Neural progenitor cell (in vitro differentiated cells): ENCODE measurements at regions not wholly inside any gene's neighbourhood (a gene's known extent, or its start where the extent isn't known, plus 50 kb on each side); places are given as distances from the start of the nearest gene placed in this dataset.

Source experiments
- DNase-seq: peaks from one replicate; pipeline ENCODE4 v3.0.0-alpha.2; 2016; ENCODE audit warnings: low spot score
- H2AFZ ChIP-seq: fragments of 200-600 bp; sonication (generic); replicated peaks from 2 replicates; pipeline ENCODE4 v1.6.1; 2016; ENCODE audit warnings: antibody characterized with exemption
- H3F3A ChIP-seq: fragments of 200-600 bp; sonication (generic); 2 replicates; pipeline ENCODE4 v1.6.1; 2016; ENCODE audit warnings: antibody characterized with exemption, low read depth
- H3K27ac ChIP-seq: fragments of 200-600 bp; sonication (generic); 2 replicates; pipeline ENCODE4 v1.5.1; 2016; ENCODE audit warnings: mild to moderate bottlenecking
- H3K27me3 ChIP-seq: fragments of 200-600 bp; sonication (generic); 2 replicates; pipeline ENCODE4 v1.6.1; 2016; ENCODE audit warnings: mild to moderate bottlenecking, moderate library complexity
- H3K36me3 ChIP-seq: fragments of 200-600 bp; sonication (generic); 2 replicates; pipeline ENCODE4 v1.5.1; 2016
- H3K4me1 ChIP-seq: fragments of 200-600 bp; sonication (generic); 2 replicates; pipeline ENCODE4 v1.6.1; 2016; ENCODE audit warnings: mixed run types
- H3K4me2 ChIP-seq: fragments of 200-600 bp; sonication (generic); 2 replicates; pipeline ENCODE4 v1.6.1; 2016
- H3K4me3 ChIP-seq: fragments of 200-600 bp; sonication (generic); 2 replicates; pipeline ENCODE4 v1.5.1; 2016
- H3K79me2 ChIP-seq: fragments of 200-600 bp; sonication (generic); 2 replicates; pipeline ENCODE4 v1.6.1; 2016; ENCODE audit warnings: low read depth
- H3K9ac ChIP-seq: fragments of 200-600 bp; sonication (generic); 2 replicates; pipeline ENCODE4 v1.6.1; 2016
- H3K9me3 ChIP-seq: fragments of 200-600 bp; sonication (generic); 2 replicates; pipeline ENCODE4 v1.5.1; 2016; ENCODE audit warnings: low read depth
- H4K20me1 ChIP-seq: fragments of 200-600 bp; sonication (generic); 2 replicates; pipeline ENCODE4 v1.6.1; 2016; ENCODE audit warnings: low read depth
- H3K27ac Mint-ChIP-seq: 3 replicates; pipeline ENCODE4 v1.8.0; 2021; ENCODE audit warnings: mixed read lengths
- H3K27me3 Mint-ChIP-seq: 2 replicates; pipeline ENCODE4 v1.8.0; 2022; ENCODE audit warnings: low read depth, mild to moderate bottlenecking, inconsistent platforms, moderate library complexity, mixed read lengths; ENCODE audit not compliant: insufficient read depth
- H3K36me3 Mint-ChIP-seq: 3 replicates; pipeline ENCODE4 v1.8.0; 2021; ENCODE audit warnings: mixed read lengths
- H3K4me1 Mint-ChIP-seq: 3 replicates; pipeline ENCODE4 v1.8.0; 2021; ENCODE audit warnings: mixed read lengths
- H3K4me3 Mint-ChIP-seq: 3 replicates; pipeline ENCODE4 v1.8.0; 2021; ENCODE audit warnings: mild to moderate bottlenecking, moderate library complexity, mixed read lengths
- H3K9me3 Mint-ChIP-seq: 3 replicates; pipeline ENCODE4 v1.8.0; 2020; ENCODE audit warnings: mixed read lengths
- CTCF ChIP-seq: fragments of 200-600 bp; sonication (generic); IDR thresholded peaks from 2 replicates; pipeline ENCODE4 v1.5.1; 2017; ENCODE audit warnings: antibody characterized with exemption, mild to moderate bottlenecking
- EZH2 ChIP-seq: fragments of 200-600 bp; sonication (generic); IDR thresholded peaks from 2 replicates; pipeline ENCODE4 v1.6.1; 2017; ENCODE audit warnings: antibody characterized with exemption, mild to moderate bottlenecking, moderate library complexity
- EZH2phosphoT487 ChIP-seq: fragments of 200-600 bp; sonication (generic); IDR thresholded peaks from 2 replicates; pipeline ENCODE4 v1.6.1; 2017; ENCODE audit warnings: antibody characterized with exemption

- no peak overlapping the region for H3K27ac Mint-ChIP-seq
- H4K20me1 ChIP-seq, result no peaks in the 10 kb centered on the region
- peak; percentile 48 for DNase-seq
- H3F3A ChIP-seq, result no peaks in the 10 kb centered on the region
- no peak overlapping the region for H3K27ac ChIP-seq
- H3K36me3 Mint-ChIP-seq, result no peaks in the 10 kb centered on the region
- no peak overlapping the region for H3K4me3 Mint-ChIP-seq
- H3K9me3 ChIP-seq, result no peaks in the 10 kb centered on the region
- no peak overlapping the region for H3K4me2 ChIP-seq
- no peaks in the 10 kb centered on the region for H3K36me3 ChIP-seq
- H2AFZ ChIP-seq, result no peak overlapping the region
- H3K79me2 ChIP-seq, result no peaks in the 10 kb centered on the region
- TF ChIP-seq EZH2, result no peak
- TF ChIP-seq CTCF, result peak; percentile 66
- H3K4me3 ChIP-seq, result no peak overlapping the region
- H3K9ac ChIP-seq, result no peak overlapping the region
- peaks cover 12% of the 10 kb centered on the region for H3K9me3 Mint-ChIP-seq
- no peaks in the 10 kb centered on the region for H3K27me3 ChIP-seq
- H3K4me1 ChIP-seq, result no peaks in the 10 kb centered on the region
- H3K27me3 Mint-ChIP-seq, result peaks cover 15% of the 10 kb centered on the region
- peaks cover 2% of the 10 kb centered on the region for H3K4me1 Mint-ChIP-seq
Observed at GRCh38 chrX:39445336-39445735, 644.1 kb downstream of the MID1IP1 start.

DNA sequence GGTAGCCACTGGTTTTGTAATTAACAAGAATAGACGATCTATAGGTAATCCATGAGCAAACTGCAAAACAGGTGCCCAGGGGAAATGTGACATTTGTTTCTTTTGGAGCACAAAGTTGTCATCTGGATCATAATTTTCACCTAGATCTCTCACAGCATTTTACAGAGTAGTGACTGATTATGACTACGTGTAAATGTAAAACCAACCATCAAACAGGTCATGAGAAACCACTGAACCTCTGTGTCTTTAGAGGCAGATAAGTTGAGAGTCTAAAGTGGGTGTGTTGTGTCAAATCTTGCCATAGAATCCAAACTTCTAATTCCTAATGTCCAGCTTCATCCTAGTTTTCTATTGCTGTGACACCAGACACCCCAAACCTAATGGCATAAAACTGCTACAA is 648.1 kb downstream of the MID1IP1 start:
- DNase-seq, result no peak
- no peaks in the 10 kb centered on the region for H3K9me3 ChIP-seq
- Mint-ChIP-seq H3K27ac (no peak overlapping the region), H3K4me3 (no peak overlapping the region), H3K9me3 (peaks cover 15% of the 10 kb centered on the region), H3K36me3 (no peaks in the 10 kb centered on the region), H3K27me3 (peaks cover 5% of the 10 kb centered on the region), H3K4me1 (peaks cover 10% of the 10 kb centered on the region)
- no peak overlapping the region for H3K4me2 ChIP-seq
- TF ChIP-seq EZH2 (no peak), CTCF (no peak), EZH2phosphoT487 (no peak)
- no peaks in the 10 kb centered on the region for H3K27me3 ChIP-seq
- no peak overlapping the region for H3K9ac ChIP-seq
- no peaks in the 10 kb centered on the region for H3K79me2 ChIP-seq
- no peak overlapping the region for H3K4me3 ChIP-seq
- H3K27ac ChIP-seq, result no peak overlapping the region
- no peaks in the 10 kb centered on the region for H3F3A ChIP-seq
- no peaks in the 10 kb centered on the region for H4K20me1 ChIP-seq
- H2AFZ ChIP-seq, result no peak overlapping the region
- H3K36me3 ChIP-seq, result no peaks in the 10 kb centered on the region
- H3K4me1 ChIP-seq, result no peaks in the 10 kb centered on the region

DNA sequence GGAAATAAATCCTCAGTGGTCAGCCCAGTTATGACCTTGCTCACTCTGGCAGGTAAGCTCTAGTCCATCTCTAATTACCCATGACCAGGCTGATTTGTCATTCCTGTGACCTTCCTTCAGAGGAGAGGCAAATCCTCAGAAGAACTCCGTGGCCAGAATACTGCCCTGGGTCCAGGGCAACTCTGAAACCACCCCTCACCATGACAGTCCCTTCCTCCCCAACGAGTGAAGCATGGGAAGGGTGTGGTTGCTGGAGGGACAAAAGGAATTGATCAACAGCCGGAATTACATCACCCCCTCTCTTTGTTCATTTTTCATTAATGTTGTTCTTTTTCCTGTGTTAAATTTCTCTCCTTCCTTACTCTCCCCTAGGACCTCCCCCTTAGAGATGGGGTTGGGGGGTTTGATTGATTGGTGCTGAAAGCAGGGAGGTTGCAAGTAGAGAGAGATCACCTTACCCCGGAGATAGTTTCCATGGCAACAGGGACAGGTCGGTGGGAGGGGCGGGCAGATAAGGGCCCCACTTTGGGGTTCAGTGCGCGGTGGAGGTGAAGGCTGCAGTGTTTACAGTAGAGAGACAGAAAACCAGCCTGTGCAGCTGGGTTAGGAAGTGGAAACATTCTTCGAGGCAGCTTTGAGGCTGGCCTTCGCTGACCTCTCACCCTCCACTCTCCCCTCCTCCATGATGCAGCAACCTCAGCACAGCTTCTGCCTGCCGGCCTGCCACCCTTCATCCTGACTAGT is 647.4 kb downstream of the BCOR start:
- TF ChIP-seq EZH2phosphoT487 (no peak), CTCF (no peak), EZH2 (no peak)
- Histone ChIP-seq H4K20me1 (no peaks in the 10 kb centered on the region), H3K27me3 (no peaks in the 10 kb centered on the region), H3K9me3 (no peaks in the 10 kb centered on the region), H3K36me3 (no peaks in the 10 kb centered on the region), H3K4me3 (no peak overlapping the region), H3K9ac (no peak overlapping the region), H2AFZ (no peak overlapping the region), H3K27ac (no peak overlapping the region), H3F3A (no peaks in the 10 kb centered on the region), H3K4me1 (no peaks in the 10 kb centered on the region), H3K4me2 (no peak overlapping the region), H3K79me2 (no peaks in the 10 kb centered on the region)
- Mint-ChIP-seq H3K36me3 (no peaks in the 10 kb centered on the region), H3K27ac (no peak overlapping the region), H3K4me3 (no peak overlapping the region), H3K4me1 (peaks cover 10% of the 10 kb centered on the region), H3K27me3 (peaks cover under 1% of the 10 kb centered on the region), H3K9me3 (peaks cover 11% of the 10 kb centered on the region)
- DNase-seq, result no peak
